C4-2B (cell line): ENCODE measurements at regions not wholly inside any gene's neighbourhood (a gene's known extent, or its start where the extent isn't known, plus 50 kb on each side); places are given as distances from the start of the nearest gene placed in this dataset.

Source experiments
- ZFX ChIP-seq: fragments of 450-650 bp; IDR thresholded peaks from 2 replicates; pipeline ENCODE4 v1.6.1; 2017
- TF ChIP-seq, protein P1 (sequence below): fragments of 450-650 bp; conservative IDR thresholded peaks from 2 replicates; pipeline ENCODE4 v1.5.1; 2017; ENCODE audit warnings: mild to moderate bottlenecking

DNA sequence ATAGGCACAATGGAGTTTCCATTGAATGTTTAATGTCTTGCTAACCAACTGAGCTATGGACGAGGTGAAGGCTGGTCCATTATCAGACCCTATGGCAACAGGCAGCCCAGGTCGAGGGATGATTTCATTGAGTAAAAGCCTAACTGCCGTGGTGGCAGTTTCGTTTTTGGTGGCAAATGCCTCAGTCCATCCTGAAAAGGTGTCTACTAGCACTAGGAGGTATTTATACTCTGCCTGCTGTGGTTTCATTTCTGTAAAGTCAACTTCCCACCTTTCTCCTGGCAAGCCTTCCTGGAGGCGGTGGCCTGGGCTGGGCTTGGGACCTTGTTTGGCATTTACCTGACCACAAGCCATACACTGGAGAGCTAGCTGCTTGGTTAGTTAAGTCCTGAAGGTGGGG, 75.8 kb downstream of the PRR15 start:
- TF ChIP-seq, protein P1, sequence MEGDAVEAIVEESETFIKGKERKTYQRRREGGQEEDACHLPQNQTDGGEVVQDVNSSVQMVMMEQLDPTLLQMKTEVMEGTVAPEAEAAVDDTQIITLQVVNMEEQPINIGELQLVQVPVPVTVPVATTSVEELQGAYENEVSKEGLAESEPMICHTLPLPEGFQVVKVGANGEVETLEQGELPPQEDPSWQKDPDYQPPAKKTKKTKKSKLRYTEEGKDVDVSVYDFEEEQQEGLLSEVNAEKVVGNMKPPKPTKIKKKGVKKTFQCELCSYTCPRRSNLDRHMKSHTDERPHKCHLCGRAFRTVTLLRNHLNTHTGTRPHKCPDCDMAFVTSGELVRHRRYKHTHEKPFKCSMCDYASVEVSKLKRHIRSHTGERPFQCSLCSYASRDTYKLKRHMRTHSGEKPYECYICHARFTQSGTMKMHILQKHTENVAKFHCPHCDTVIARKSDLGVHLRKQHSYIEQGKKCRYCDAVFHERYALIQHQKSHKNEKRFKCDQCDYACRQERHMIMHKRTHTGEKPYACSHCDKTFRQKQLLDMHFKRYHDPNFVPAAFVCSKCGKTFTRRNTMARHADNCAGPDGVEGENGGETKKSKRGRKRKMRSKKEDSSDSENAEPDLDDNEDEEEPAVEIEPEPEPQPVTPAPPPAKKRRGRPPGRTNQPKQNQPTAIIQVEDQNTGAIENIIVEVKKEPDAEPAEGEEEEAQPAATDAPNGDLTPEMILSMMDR = no peak
- no peak for TF ChIP-seq ZFX
